Upper lobe of left lung (tissue), 6 donors: ENCODE measurements at regions not wholly inside any gene's neighbourhood (a gene's known extent, or its start where the extent isn't known, plus 50 kb on each side); places are given as distances from the start of the nearest gene placed in this dataset.
A peak's percentile ranks its signal among the peaks of the same experiment; 100 is the strongest.

Source experiments
- ATAC-seq, 2 donors: fragments of 200-7000 bp; cut with Tn5 transposase; one replicate each; pipeline ENCODE4 v1.9.1; 2022; ENCODE audit warnings: mild to moderate bottlenecking in 2 of 2, moderate library complexity in 2 of 2; ENCODE audit not compliant: low FRiP score in 2 of 2
- DNase-seq, 2 donors: peaks; one replicate each; pipeline ENCODE4 v3.0.0-alpha.2; 2019 to 2020
- H3K27ac ChIP-seq, 4 donors: fragments of 200-600 bp; sonication (generic); one replicate each; pipeline ENCODE4 v1.5.1; 2016 to 2019
- H3K27me3 ChIP-seq, 4 donors: fragments of 200-600 bp; sonication (generic); one replicate each; pipeline ENCODE4 v1.5.1; 2017 to 2019
- H3K36me3 ChIP-seq, 4 donors: fragments of 200-600 bp; sonication (generic); one replicate each; pipeline ENCODE4 v1.5.1; 2016 to 2019
- H3K4me1 ChIP-seq, 4 donors: fragments of 200-600 bp; sonication (generic); one replicate each; pipeline ENCODE4 v1.5.1; 2018 to 2019
- H3K4me3 ChIP-seq, 4 donors: fragments of 200-600 bp; sonication (generic); one replicate each; pipeline ENCODE4 v1.5.1; 2017 to 2019; ENCODE audit warnings: mild to moderate bottlenecking in 2 of 4, moderate library complexity in 1 of 4
- H3K9me3 ChIP-seq, 4 donors: fragments of 200-600 bp; sonication (generic); one replicate each; pipeline ENCODE4 v1.5.1; 2018 to 2019
- CTCF ChIP-seq, 6 experiments: fragments of 450-650 bp in 4 of 6; fragments of 200-600 bp in 2 of 6; sonication (generic) in 2 of 6; IDR thresholded peaks; one replicate each; pipeline ENCODE4 v1.5.1; 2016 to 2019; ENCODE audit warnings: antibody characterized with exemption in 6 of 6
- EP300 ChIP-seq, 4 donors: sonication (generic); formaldehyde crosslinking; IDR thresholded peaks; one replicate each; pipeline ENCODE4 v1.5.1; 2017; ENCODE audit warnings: antibody characterized with exemption in 4 of 4, control low read depth in 2 of 4
- POLR2A ChIP-seq, 4 donors: fragments of 450-650 bp; IDR thresholded peaks; one replicate each; pipeline ENCODE4 v1.5.1; 2016 to 2017; ENCODE audit warnings: antibody characterized with exemption in 4 of 4, mild to moderate bottlenecking in 2 of 4
- POLR2AphosphoS5 ChIP-seq, 2 donors: sonication (generic); formaldehyde crosslinking; IDR thresholded peaks; one replicate each; pipeline ENCODE4 v1.5.1; 2017; ENCODE audit warnings: antibody characterized with exemption in 2 of 2
- WGBS, 2 donors: methylation state at CpG; one replicate each; pipeline ENCODE4 v1.1.5; 2017 to 2018; 5-methylcytosine and 5-hydroxymethylcytosine counted together
- donor health status: DM: no; HTN: no; CAD: no; lungs with moderate emphysema.
- donor health status: DM: no; HTN: yes; CAD: no; lungs with severe emphysema.

- no peak for TF ChIP-seq POLR2A (IDR thresholded peaks at IDR 0.05)
- TF ChIP-seq EP300 (IDR thresholded peaks at IDR 0.05) = no peak
- TF ChIP-seq CTCF (IDR thresholded peaks at IDR 0.05) = no peak
- TF ChIP-seq POLR2AphosphoS5 (IDR thresholded peaks at IDR 0.05) = no peak
- Histone ChIP-seq H3K4me3 (no peak overlapping the region), H3K4me1 (no peaks in the 10 kb centered on the region), H3K27ac (no peak overlapping the region), H3K9me3 (no peaks in the 10 kb centered on the region), H3K36me3 (no peaks in the 10 kb centered on the region), H3K27me3 (no peaks in the 10 kb centered on the region)
- WGBS, 2 donors = 76 to 83% methylated on average over 9 to 11 of the region's 11 CpGs
- ATAC-seq = no peak
- DNase-seq = no peak
Observed at GRCh38 chr4:183763990-183764754, 105.1 kb downstream of the TRAPPC11 start.

- DNase-seq (peak; percentile 28 to 46), ATAC-seq (peak; percentile 42 to 71)
- H3K27ac ChIP-seq = no peak overlapping the region
- H3K36me3 ChIP-seq = no peaks in the 10 kb centered on the region
- 35 to 40% methylated on average over 17 to 18 of the region's 18 CpGs for WGBS, 2 donors
- H3K9me3 ChIP-seq = no peaks in the 10 kb centered on the region
- no peaks in the 10 kb centered on the region for H3K27me3 ChIP-seq
- H3K4me1 ChIP-seq = no peaks in the 10 kb centered on the region
- H3K4me3 ChIP-seq = no peak overlapping the region
- TF ChIP-seq CTCF (IDR thresholded peaks at IDR 0.05) (no peak), EP300 (IDR thresholded peaks at IDR 0.05) (no peak), POLR2AphosphoS5 (IDR thresholded peaks at IDR 0.05) (no peak), POLR2A (IDR thresholded peaks at IDR 0.05) (no peak)
Observed at GRCh38 chr4:183765251-183765911, 106.3 kb downstream of the TRAPPC11 start.

- no peaks in the 10 kb centered on the region for H3K4me1 ChIP-seq
- 76 to 90% methylated on average over 11 to 12 of the region's 12 CpGs for WGBS, 2 donors
- ATAC-seq (peak in 1 of 2 donors; percentile 60), DNase-seq (no peak)
- H3K36me3 ChIP-seq = no peaks in the 10 kb centered on the region
- TF ChIP-seq CTCF (IDR thresholded peaks at IDR 0.05) (no peak), EP300 (IDR thresholded peaks at IDR 0.05) (no peak), POLR2AphosphoS5 (IDR thresholded peaks at IDR 0.05) (no peak), POLR2A (IDR thresholded peaks at IDR 0.05) (no peak)
- H3K27ac ChIP-seq = no peak overlapping the region
- H3K9me3 ChIP-seq = no peaks in the 10 kb centered on the region
- H3K27me3 ChIP-seq = no peaks in the 10 kb centered on the region
- H3K4me3 ChIP-seq = no peak overlapping the region
Observed at GRCh38 chr4:183766140-183766539, 107.0 kb downstream of the TRAPPC11 start.

- Histone ChIP-seq H3K36me3 (no peaks in the 10 kb centered on the region), H3K27me3 (no peaks in the 10 kb centered on the region), H3K4me3 (no peak overlapping the region), H3K9me3 (no peaks in the 10 kb centered on the region), H3K27ac (no peak overlapping the region), H3K4me1 (no peaks in the 10 kb centered on the region)
- ATAC-seq = no peak
- TF ChIP-seq CTCF (IDR thresholded peaks at IDR 0.05) = no peak
- WGBS, 2 donors = 68 to 72% methylated on average over 7 of the region's 7 CpGs
- no peak for DNase-seq
Observed at GRCh38 chr4:183770906-183771305, 111.8 kb downstream of the TRAPPC11 start.

- Histone ChIP-seq H3K9me3 (no peaks in the 10 kb centered on the region), H3K27ac (no peak overlapping the region), H3K4me3 (no peak overlapping the region), H3K36me3 (no peaks in the 10 kb centered on the region), H3K27me3 (no peaks in the 10 kb centered on the region), H3K4me1 (no peaks in the 10 kb centered on the region)
- 92 to 100% methylated on average over 1 of the region's 1 CpG for WGBS, 2 donors
- no peak for DNase-seq
- no peak for TF ChIP-seq CTCF (IDR thresholded peaks at IDR 0.05)
- TF ChIP-seq EP300 (IDR thresholded peaks at IDR 0.05) = no peak
- TF ChIP-seq POLR2AphosphoS5 (IDR thresholded peaks at IDR 0.05) = no peak
- TF ChIP-seq POLR2A (IDR thresholded peaks at IDR 0.05) = no peak
- ATAC-seq = no peak
Observed at GRCh38 chr4:183772361-183772760, 113.3 kb downstream of the TRAPPC11 start.
